Activated T-cell treated with anti-CD3 and anti-CD28 coated beads for 1 hour (primary cell): ENCODE measurements at regions not wholly inside any gene's neighbourhood (a gene's known extent, or its start where the extent isn't known, plus 50 kb on each side); places are given as distances from the start of the nearest gene placed in this dataset.

Experiments
- DNase-seq: peaks from one replicate; pipeline ENCODE4 v3.0.0-alpha.2; 2020; ENCODE audit warnings: low read depth

GRCh38 chr3:103365467-103365866 is 930.7 kb downstream of the ZPLD1 start:
- no peak for DNase-seq

GRCh38 chr3:103367481-103367880 is 932.7 kb downstream of the ZPLD1 start:
- DNase-seq, result no peak

- DNase-seq, result no peak
Measured at GRCh38 chr3:103371411-103371810, 936.6 kb downstream of the ZPLD1 start.

- no peak for DNase-seq
Measured at GRCh38 chr3:103372031-103372430, 937.2 kb downstream of the ZPLD1 start.

- no peak for DNase-seq
Measured at GRCh38 chr3:103380391-103380790, 945.6 kb downstream of the ZPLD1 start.

- no peak for DNase-seq
Measured at GRCh38 chr3:103381296-103382079, 946.7 kb downstream of the ZPLD1 start.

GRCh38 chr3:103385961-103386656 is 951.3 kb downstream of the ZPLD1 start:
- no peak for DNase-seq

- DNase-seq, result no peak
Measured at GRCh38 chr3:103388214-103388613, 953.4 kb downstream of the ZPLD1 start.

- no peak for DNase-seq
Measured at GRCh38 chr3:103389356-103389755, 954.5 kb downstream of the ZPLD1 start.

- DNase-seq, result no peak
Measured at GRCh38 chr3:103393395-103394186, 958.8 kb downstream of the ZPLD1 start.

- no peak for DNase-seq
Measured at GRCh38 chr3:103403191-103403590, 968.4 kb downstream of the ZPLD1 start.

- DNase-seq, result no peak
Measured at GRCh38 chr3:103406320-103406850, 971.6 kb downstream of the ZPLD1 start.

- DNase-seq, result no peak
Measured at GRCh38 chr3:103410231-103410630, 975.4 kb downstream of the ZPLD1 start.

- DNase-seq, result no peak
Measured at GRCh38 chr3:103421460-103421859, 986.6 kb downstream of the ZPLD1 start.

- DNase-seq, result no peak
Measured at GRCh38 chr3:103437883-103438282, 1003.1 kb downstream of the ZPLD1 start.

- no peak for DNase-seq
Measured at GRCh38 chr3:103440539-103441203, 1005.9 kb downstream of the ZPLD1 start.

- no peak for DNase-seq
Measured at GRCh38 chr3:103446953-103447629, 1012.3 kb downstream of the ZPLD1 start.

GRCh38 chr3:103453152-103453551 is 1018.3 kb downstream of the ZPLD1 start:
- no peak for DNase-seq

GRCh38 chr3:103459815-103460214 is 1025.0 kb downstream of the ZPLD1 start:
- DNase-seq, result no peak

GRCh38 chr3:103470498-103470897 is 1035.7 kb downstream of the ZPLD1 start:
- DNase-seq, result no peak

- no peak for DNase-seq
Measured at GRCh38 chr3:103494011-103494410, 1059.2 kb downstream of the ZPLD1 start.
